Brain microvascular endothelial cell (primary cell): ENCODE measurements at regions not wholly inside any gene's neighbourhood (a gene's known extent, or its start where the extent isn't known, plus 50 kb on each side); places are given as distances from the start of the nearest gene placed in this dataset.
"Not testable (repeated sequence)": the region's sequence is repeated elsewhere in the genome, so short reads cannot be mapped to it uniquely, and the experiment has no call there.

Source experiments
- DNase-seq: peaks from one replicate; pipeline ENCODE4 v3.0.0-alpha.2; 2020
- H3K27ac ChIP-seq: fragments of 250-450 bp; sonication (Bioruptor Pico); 2 replicates; pipeline ENCODE4 v1.5.1; 2020; ENCODE audit warnings: mild to moderate bottlenecking, moderate library complexity
- H3K27me3 ChIP-seq: fragments of 250-450 bp; sonication (Bioruptor Pico); replicated peaks from 2 replicates; pipeline ENCODE4 v1.5.1; 2020; ENCODE audit warnings: mild to moderate bottlenecking
- H3K36me3 ChIP-seq: fragments of 250-450 bp; sonication (Bioruptor Pico); replicated peaks from 2 replicates; pipeline ENCODE4 v1.5.1; 2020; ENCODE audit warnings: mild to moderate bottlenecking
- H3K4me3 ChIP-seq: 2 replicates; pipeline ENCODE4 v1.5.1; 2011; ENCODE audit warnings: low read depth, mild to moderate bottlenecking, control low read depth, low read length, moderate library complexity
- CTCF ChIP-seq: IDR thresholded peaks from 2 replicates; pipeline ENCODE4 v1.5.1; 2011; ENCODE audit warnings: low read depth, mild to moderate bottlenecking, moderate library complexity, low read length, control low read depth, inconsistent platforms; ENCODE audit errors: missing control alignments
- in situ Hi-C: cut with HindIII; loops from 2 replicates; pipeline ENCODE4 v1.10.0; 2017; ENCODE audit warnings: low sequenced_read_pairs, low pct_ligation_motif_present

GRCh38 chr15:83335542-83335941 lies 51.1 kb upstream of the BNC1 start:
- H3K27ac ChIP-seq, H3K4me3 ChIP-seq, DNase-seq, H3K36me3 ChIP-seq, H3K27me3 ChIP-seq, in situ Hi-C loops: not testable (repeated sequence)

GRCh38 chr15:83339396-83339795 lies 54.9 kb upstream of the BNC1 start:
- Histone ChIP-seq H3K4me3 (no peak overlapping the region), H3K27me3 (no peaks in the 10 kb centered on the region), H3K27ac (no peak overlapping the region), H3K36me3 (no peaks in the 10 kb centered on the region)
- DNase-seq = no peak
- in situ Hi-C loops = no loop called here
- no peak for TF ChIP-seq CTCF

- no peak overlapping the region for H3K4me3 ChIP-seq
- no peak for TF ChIP-seq CTCF
- no peaks in the 10 kb centered on the region for H3K36me3 ChIP-seq
- in situ Hi-C loops = no loop called here
- H3K27me3 ChIP-seq = no peaks in the 10 kb centered on the region
- no peak overlapping the region for H3K27ac ChIP-seq
- no peak for DNase-seq
These were observed 55.6 kb upstream of the BNC1 start for GRCh38 chr15:83340087-83340486.

- Histone ChIP-seq H3K27ac (no peak overlapping the region), H3K27me3 (no peaks in the 10 kb centered on the region), H3K36me3 (no peaks in the 10 kb centered on the region), H3K4me3 (no peak overlapping the region)
- no peak for TF ChIP-seq CTCF
- in situ Hi-C loops = no loop called here
- no peak for DNase-seq
These were observed 61.9 kb upstream of the BNC1 start for GRCh38 chr15:83346342-83346741.

- H3K36me3 ChIP-seq = no peaks in the 10 kb centered on the region
- DNase-seq = no peak
- no peaks in the 10 kb centered on the region for H3K27me3 ChIP-seq
- in situ Hi-C loops = no loop called here
- H3K4me3 ChIP-seq = no peak overlapping the region
- TF ChIP-seq CTCF = no peak
- H3K27ac ChIP-seq = no peak overlapping the region
These were observed 67.7 kb upstream of the BNC1 start for GRCh38 chr15:83352119-83352518.

- H3K36me3 ChIP-seq = no peaks in the 10 kb centered on the region
- no peaks in the 10 kb centered on the region for H3K27me3 ChIP-seq
- no peak overlapping the region for H3K27ac ChIP-seq
- H3K4me3 ChIP-seq = no peak overlapping the region
- no peak for DNase-seq
- in situ Hi-C loops = no loop called here
- no peak for TF ChIP-seq CTCF
These were observed 72.3 kb upstream of the BNC1 start for GRCh38 chr15:83356501-83357399.
